ENCODE measurements at regions not wholly inside any gene's neighbourhood (a gene's known extent, or its start where the extent isn't known, plus 50 kb on each side); places are given as distances from the start of the nearest gene placed in this dataset.

GRCh38 chr5:125578551-125578950 lies 832.1 kb upstream of the ZNF608 start:
- TF ChIP-seq CTCF (conservative IDR thresholded peaks at IDR 0.05; ENCODE audit: control insufficient read depth, insufficient read depth, low read depth, low read length), result no peak
- no peak overlapping the region for H3K4me3 ChIP-seq (ENCODE audit: control insufficient read depth, low read depth, low read length)
- peak; percentile 60 for DNase-seq (ENCODE audit: low read depth)

- DNase-seq (ENCODE audit: low read depth), result no peak
- no peak for TF ChIP-seq CTCF (conservative IDR thresholded peaks at IDR 0.05; ENCODE audit: control insufficient read depth, insufficient read depth, low read depth, low read length)
- no peak overlapping the region for H3K4me3 ChIP-seq (ENCODE audit: control insufficient read depth, low read depth, low read length)
Observed at GRCh38 chr5:125579182-125579581, 832.7 kb upstream of the ZNF608 start.

GRCh38 chr5:125581311-125581710 lies 834.9 kb upstream of the ZNF608 start:
- no peak for DNase-seq (ENCODE audit: low read depth)
- no peak overlapping the region for H3K4me3 ChIP-seq (ENCODE audit: control insufficient read depth, low read depth, low read length)
- TF ChIP-seq CTCF (conservative IDR thresholded peaks at IDR 0.05; ENCODE audit: control insufficient read depth, insufficient read depth, low read depth, low read length), result no peak

GRCh38 chr5:125582352-125582751 lies 835.9 kb upstream of the ZNF608 start:
- peak; percentile 89 for DNase-seq (ENCODE audit: low read depth)
- no peak overlapping the region for H3K4me3 ChIP-seq (ENCODE audit: control insufficient read depth, low read depth, low read length)
- no peak for TF ChIP-seq CTCF (conservative IDR thresholded peaks at IDR 0.05; ENCODE audit: control insufficient read depth, insufficient read depth, low read depth, low read length)

- no peak for DNase-seq (ENCODE audit: low read depth)
- no peak overlapping the region for H3K4me3 ChIP-seq (ENCODE audit: control insufficient read depth, low read depth, low read length)
- TF ChIP-seq CTCF (conservative IDR thresholded peaks at IDR 0.05; ENCODE audit: control insufficient read depth, insufficient read depth, low read depth, low read length), result no peak
Observed at GRCh38 chr5:125583321-125584139, 837.1 kb upstream of the ZNF608 start.

- no peak overlapping the region for H3K4me3 ChIP-seq (ENCODE audit: control insufficient read depth, low read depth, low read length)
- no peak for TF ChIP-seq CTCF (conservative IDR thresholded peaks at IDR 0.05; ENCODE audit: control insufficient read depth, insufficient read depth, low read depth, low read length)
- no peak for DNase-seq (ENCODE audit: low read depth)
Observed at GRCh38 chr5:125584140-125584520, 837.7 kb upstream of the ZNF608 start.

Data from fibroblast of mammary gland (primary cell).